ENCODE measurements at regions not wholly inside any gene's neighbourhood (a gene's known extent, or its start where the extent isn't known, plus 50 kb on each side); places are given as distances from the start of the nearest gene placed in this dataset.
"Not testable (repeated sequence)": the region's sequence is repeated elsewhere in the genome, so short reads cannot be mapped to it uniquely, and the experiment has no call there.

DNA sequence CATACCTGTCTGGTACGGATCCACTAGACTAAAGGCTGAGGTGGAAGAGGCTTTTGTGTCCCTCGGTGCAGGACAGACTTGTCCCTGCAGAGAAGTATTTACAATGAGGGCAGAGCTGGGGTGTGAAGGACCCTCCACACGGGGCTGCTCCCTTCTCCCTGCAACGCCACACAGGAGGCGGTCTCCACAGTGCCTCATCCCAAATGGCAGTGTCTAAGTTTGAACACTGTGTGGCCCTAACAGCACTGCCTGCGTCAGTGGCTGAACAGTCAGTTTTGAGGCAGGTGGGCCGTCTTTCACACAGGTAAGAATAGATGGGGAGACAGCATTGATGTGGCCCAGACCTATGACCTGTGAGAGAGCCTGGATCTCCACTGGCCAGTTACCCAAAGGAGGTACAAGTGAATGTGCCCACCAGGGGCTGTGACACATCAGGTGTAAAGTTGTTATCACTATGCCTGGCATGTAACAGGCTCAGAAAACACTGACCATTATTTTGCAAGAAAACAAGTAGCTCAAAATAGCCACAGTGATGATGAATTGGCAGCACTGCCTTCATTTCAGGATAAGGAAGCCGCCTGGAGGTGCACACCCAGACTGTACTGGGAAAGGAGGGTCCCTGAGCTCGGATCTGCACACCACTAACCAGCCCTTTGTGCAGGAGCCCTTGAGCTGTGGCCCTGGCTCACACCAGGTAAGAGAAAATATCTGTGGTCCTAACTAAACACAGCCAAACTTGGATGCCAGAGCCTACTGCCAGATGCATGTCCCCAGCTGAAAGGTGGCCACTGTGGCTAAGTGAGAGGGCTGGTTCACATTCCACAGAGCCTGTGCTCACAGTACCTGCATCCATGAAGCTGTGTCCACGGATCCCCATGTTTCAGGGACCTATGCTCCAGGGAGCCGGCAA is 246.7 kb downstream of the DLL1 start:
- no peak for DNase-seq (ENCODE audit: low read depth, low spot score)
- in situ Hi-C loops (cut with HindIII; ENCODE audit: low pct_unique_long_range_greater_than_20kb, low sequenced_read_pairs), result no loop called here

- in situ Hi-C loops (cut with HindIII; ENCODE audit: low pct_unique_long_range_greater_than_20kb, low sequenced_read_pairs), result no loop called here
These were observed 247.6 kb downstream of the DLL1 start for GRCh38 chr6:170043150-170043819.

GRCh38 chr6:170042596-170043118 is 248.2 kb downstream of the DLL1 start:
- in situ Hi-C loops (cut with HindIII; ENCODE audit: low pct_unique_long_range_greater_than_20kb, low sequenced_read_pairs), result no loop called here
- peak; percentile 9 for DNase-seq (ENCODE audit: low read depth, low spot score)

More at GRCh38 chr6:170043150-170043819, 247.6 kb downstream of the DLL1 start:
- no peak for DNase-seq (ENCODE audit: low read depth, low spot score)

- DNase-seq (ENCODE audit: low read depth, low spot score), result no peak
- in situ Hi-C loops (cut with HindIII; ENCODE audit: low pct_unique_long_range_greater_than_20kb, low sequenced_read_pairs), result no loop called here
These were observed 248.8 kb downstream of the DLL1 start for GRCh38 chr6:170042123-170042522.

- in situ Hi-C loops (cut with HindIII; ENCODE audit: low pct_unique_long_range_greater_than_20kb, low sequenced_read_pairs), result no loop called here
- DNase-seq (ENCODE audit: low read depth, low spot score), result no peak
These were observed 249.4 kb downstream of the DLL1 start for GRCh38 chr6:170041526-170041925.

DNA sequence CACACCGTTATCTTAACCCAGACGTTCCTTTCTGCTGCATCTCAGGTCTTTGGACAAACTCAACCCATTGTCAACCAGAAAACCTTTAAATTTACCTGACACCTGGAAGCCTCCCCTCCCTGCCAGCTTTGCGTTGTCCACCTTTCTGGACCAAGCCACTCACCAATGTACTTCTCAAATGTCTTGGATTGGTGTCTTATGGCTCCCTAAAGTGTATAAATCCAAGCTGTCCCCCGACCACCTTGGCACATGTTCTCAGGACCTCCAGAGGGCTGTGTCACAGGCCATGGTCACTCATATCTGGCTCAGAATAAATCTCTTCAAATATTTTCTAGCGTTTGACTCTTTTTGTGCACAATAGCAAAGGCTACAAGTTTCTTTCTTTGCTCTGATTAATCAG is 250.0 kb downstream of the DLL1 start:
- in situ Hi-C loops (cut with HindIII; ENCODE audit: low pct_unique_long_range_greater_than_20kb, low sequenced_read_pairs), result no loop called here

GRCh38 chr6:170040115-170040500 is 250.8 kb downstream of the DLL1 start:
- no peak for DNase-seq (ENCODE audit: low read depth, low spot score)
- in situ Hi-C loops (cut with HindIII; ENCODE audit: low pct_unique_long_range_greater_than_20kb, low sequenced_read_pairs), result no loop called here

More for the DNA sequence above, 250.0 kb downstream of the DLL1 start:
- DNase-seq (ENCODE audit: low read depth, low spot score), result no peak

DNA sequence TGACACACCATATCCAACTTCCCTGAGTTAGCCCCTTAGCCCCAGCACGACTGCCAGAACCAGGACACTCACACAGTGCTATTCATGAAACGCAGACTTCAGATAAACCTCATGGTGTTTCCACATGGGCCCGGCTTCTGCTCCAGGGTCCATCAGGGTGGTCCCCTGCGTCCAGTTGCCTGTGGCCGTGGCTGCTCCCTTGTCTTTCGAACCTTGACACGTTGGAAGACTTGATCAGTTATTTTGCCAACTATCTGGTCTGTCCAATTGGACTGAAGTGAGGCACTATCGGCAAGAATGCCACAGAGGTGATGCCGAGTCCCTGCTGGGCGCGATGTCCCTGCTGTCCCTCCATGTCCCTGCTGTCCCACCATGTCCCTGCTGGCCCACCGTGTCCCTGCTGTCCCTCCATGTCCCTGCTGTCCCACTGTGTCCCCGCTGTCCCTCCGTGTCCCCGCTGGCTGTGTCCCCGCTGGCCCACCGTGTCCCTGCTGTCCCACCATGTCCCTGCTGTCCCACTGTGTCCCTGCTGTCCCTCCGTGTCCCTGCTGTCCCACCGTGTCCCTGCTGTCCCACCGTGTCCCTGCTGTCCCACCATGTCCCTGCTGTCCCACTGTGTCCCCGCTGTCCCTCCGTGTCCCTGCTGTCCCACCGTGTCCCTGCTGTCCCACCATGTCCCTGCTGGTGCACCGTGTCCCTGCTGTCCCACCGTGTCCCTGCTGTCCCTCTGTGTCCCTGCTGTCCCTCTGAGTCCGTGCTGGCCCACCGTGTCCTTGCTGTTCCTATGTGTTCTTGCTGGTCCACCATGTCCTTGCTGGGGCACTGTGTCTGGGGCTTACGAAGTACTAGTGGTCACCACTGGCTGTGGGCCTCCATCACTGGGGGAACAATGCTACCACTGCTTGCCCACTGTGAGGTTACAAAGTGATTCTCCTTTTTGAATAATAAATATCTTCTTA is 251.4 kb downstream of the DLL1 start:
- in situ Hi-C loops (cut with HindIII; ENCODE audit: low pct_unique_long_range_greater_than_20kb, low sequenced_read_pairs), result no loop called here
- DNase-seq (ENCODE audit: low read depth, low spot score), result no peak

DNA sequence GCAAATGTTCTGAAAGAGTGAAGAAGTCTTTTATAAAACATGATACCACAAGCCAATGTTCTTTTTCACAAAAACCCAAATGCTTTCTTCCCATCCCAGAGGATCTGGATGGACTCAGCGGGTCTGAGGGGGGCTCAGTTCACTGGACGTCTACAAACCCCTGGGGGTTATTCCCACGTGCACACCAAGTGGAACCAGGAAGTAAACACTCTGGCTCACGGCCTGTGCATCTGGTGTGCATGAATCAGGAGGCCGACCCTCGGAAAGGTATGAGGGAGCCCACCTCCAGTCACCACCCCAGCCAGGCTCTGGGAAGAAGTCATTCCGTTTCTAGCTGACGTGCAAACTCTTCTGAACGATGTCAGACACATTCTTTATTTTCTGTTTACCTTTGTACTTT is 252.2 kb downstream of the DLL1 start:
- DNase-seq (ENCODE audit: low read depth, low spot score), result no peak
- in situ Hi-C loops (cut with HindIII; ENCODE audit: low pct_unique_long_range_greater_than_20kb, low sequenced_read_pairs), result no loop called here

DNA sequence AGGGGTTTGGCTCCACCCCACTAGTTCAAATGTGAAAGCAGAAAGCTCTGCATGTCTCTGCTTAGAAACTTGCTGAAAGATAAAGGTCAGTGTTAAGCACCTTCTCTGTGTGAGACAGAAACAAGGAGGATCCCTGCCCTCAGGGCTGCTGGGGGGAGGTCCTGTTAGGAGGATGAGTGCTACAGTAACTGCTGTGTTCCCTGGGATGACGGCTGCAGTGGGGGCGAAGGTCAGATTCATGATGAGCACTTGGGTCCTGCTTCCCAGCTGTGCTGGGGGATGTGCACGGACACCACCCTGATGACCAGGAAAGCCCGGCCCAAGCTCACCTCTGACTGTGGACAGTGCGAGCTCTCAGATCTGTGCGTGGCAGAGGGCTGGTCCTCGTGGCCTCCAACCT is 252.6 kb downstream of the DLL1 start:
- in situ Hi-C loops (cut with HindIII; ENCODE audit: low pct_unique_long_range_greater_than_20kb, low sequenced_read_pairs), result no loop called here
- DNase-seq (ENCODE audit: low read depth, low spot score), result no peak

DNA sequence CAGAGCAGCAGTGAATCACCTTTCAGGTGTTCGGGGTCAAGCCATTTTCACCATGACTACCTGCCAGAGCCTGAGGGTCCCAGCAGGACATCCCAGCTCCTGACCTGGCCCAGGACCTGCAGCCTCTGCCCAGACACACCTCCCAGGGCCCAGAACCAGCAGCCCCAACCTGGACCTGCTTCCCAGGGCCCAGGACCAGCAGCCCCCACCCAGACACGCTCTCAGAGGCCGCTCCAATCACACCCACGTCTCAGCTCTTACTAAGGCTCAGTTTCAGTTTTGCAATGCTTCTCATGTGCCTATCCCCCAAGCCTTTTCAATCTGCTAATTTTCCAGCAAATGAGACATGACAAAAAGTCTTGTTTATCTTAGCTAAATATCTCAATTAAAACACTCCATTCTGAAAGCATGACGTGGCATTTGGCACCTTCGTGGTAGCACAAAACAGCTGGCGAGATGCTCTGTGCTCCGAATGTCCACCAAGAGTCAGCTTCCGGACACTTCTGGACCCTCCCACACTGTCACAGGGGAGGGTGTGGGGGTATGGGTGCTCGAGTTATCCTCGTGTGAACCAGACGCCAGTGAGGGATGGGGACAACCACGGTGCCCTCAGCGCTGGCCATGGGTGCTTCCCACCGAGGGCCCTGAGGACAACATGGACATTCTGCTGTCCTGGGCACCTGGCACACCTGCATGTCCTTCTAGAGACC is 253.2 kb downstream of the DLL1 start:
- in situ Hi-C loops (cut with HindIII; ENCODE audit: low pct_unique_long_range_greater_than_20kb, low sequenced_read_pairs), result no loop called here
- DNase-seq (ENCODE audit: low read depth, low spot score), result no peak

GRCh38 chr6:170036916-170037315 is 254.0 kb downstream of the DLL1 start:
- DNase-seq (ENCODE audit: low read depth, low spot score), result no peak
- in situ Hi-C loops (cut with HindIII; ENCODE audit: low pct_unique_long_range_greater_than_20kb, low sequenced_read_pairs), result no loop called here

DNA sequence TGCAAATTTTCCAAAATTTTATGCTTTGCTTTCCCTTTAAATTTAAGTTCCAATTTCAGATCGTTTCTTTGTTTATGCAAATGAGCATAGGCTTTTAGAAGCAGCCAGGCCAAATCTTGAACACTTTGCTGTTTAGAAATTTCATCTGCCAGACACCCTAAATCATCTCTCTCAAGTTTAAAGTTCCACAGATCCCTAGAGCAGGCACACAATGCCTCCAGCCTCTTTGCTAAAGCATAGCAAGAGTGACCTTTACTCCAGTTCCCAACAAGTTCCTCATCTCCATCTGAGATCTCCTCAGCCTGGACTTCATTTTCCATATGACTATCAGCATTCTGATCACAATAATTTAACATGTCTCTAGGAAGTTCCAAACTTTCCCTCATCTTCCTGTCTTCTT is 254.5 kb downstream of the DLL1 start:
- DNase-seq (ENCODE audit: low read depth, low spot score); in situ Hi-C loops (cut with HindIII; ENCODE audit: low pct_unique_long_range_greater_than_20kb, low sequenced_read_pairs): not testable (repeated sequence)

- in situ Hi-C loops (cut with HindIII; ENCODE audit: low pct_unique_long_range_greater_than_20kb, low sequenced_read_pairs), result no loop called here
- no peak for DNase-seq (ENCODE audit: low read depth, low spot score)
These were observed 255.0 kb downstream of the DLL1 start for GRCh38 chr6:170035901-170036304.

- no peak for DNase-seq (ENCODE audit: low read depth, low spot score)
- in situ Hi-C loops (cut with HindIII; ENCODE audit: low pct_unique_long_range_greater_than_20kb, low sequenced_read_pairs), result no loop called here
These were observed 255.8 kb downstream of the DLL1 start for GRCh38 chr6:170035044-170035443.

- in situ Hi-C loops (cut with HindIII; ENCODE audit: low pct_unique_long_range_greater_than_20kb, low sequenced_read_pairs), result no loop called here
- DNase-seq (ENCODE audit: low read depth, low spot score), result no peak
These were observed 256.6 kb downstream of the DLL1 start for GRCh38 chr6:170034294-170034693.

- no peak for DNase-seq (ENCODE audit: low read depth, low spot score)
- in situ Hi-C loops (cut with HindIII; ENCODE audit: low pct_unique_long_range_greater_than_20kb, low sequenced_read_pairs), result no loop called here
These were observed 257.2 kb downstream of the DLL1 start for GRCh38 chr6:170033666-170034065.

All from SK-MEL-5 (cell line).